ENCODE measurements at regions not wholly inside any gene's neighbourhood (a gene's known extent, or its start where the extent isn't known, plus 50 kb on each side); places are given as distances from the start of the nearest gene placed in this dataset.
A peak's percentile ranks its signal among the peaks of the same experiment; 100 is the strongest.
"Not testable (repeated sequence)": the region's sequence is repeated elsewhere in the genome, so short reads cannot be mapped to it uniquely, and the experiment has no call there.

- CTCF ChIA-PET; H3K27me3 Mint-ChIP-seq; H3K36me3 Mint-ChIP-seq (ENCODE audit: low read depth): not testable (repeated sequence)
Observed at GRCh38 chr6:169114632-169115031, 139.0 kb downstream of the THBS2 start.

GRCh38 chr6:169112483-169113320, 140.9 kb downstream of the THBS2 start:
- no peaks in the 10 kb centered on the region for H3K36me3 Mint-ChIP-seq (ENCODE audit: low read depth)
- no peaks in the 10 kb centered on the region for H3K4me1 Mint-ChIP-seq
- H3K9me3 Mint-ChIP-seq (ENCODE audit: low read depth) = peaks cover 4% of the 10 kb centered on the region
- DNase-seq = peak; percentile 10
- no peak overlapping the region for H3K4me3 Mint-ChIP-seq
- intact Hi-C loops (cut with DNase I, micrococcal nuclease) = no loop called here
- no peaks in the 10 kb centered on the region for H3K27me3 Mint-ChIP-seq
- ChIA-PET CTCF (interaction anchor here (0.8 kb wide), 1 partner anchor 298 kb away, joined by 3 read pairs; no protein-coding TSS in a partner anchor), POLR2A (no interaction called here)
- ATAC-seq = peak; percentile 39
- H3K27ac Mint-ChIP-seq = no peak overlapping the region

More at GRCh38 chr6:169114632-169115031, 139.0 kb downstream of the THBS2 start:
- H3K9me3 Mint-ChIP-seq (ENCODE audit: low read depth); H3K4me3 Mint-ChIP-seq; POLR2A ChIA-PET; DNase-seq; ATAC-seq; intact Hi-C loops (cut with DNase I, micrococcal nuclease); H3K27ac Mint-ChIP-seq; H3K4me1 Mint-ChIP-seq: not testable (repeated sequence)

GRCh38 chr6:169111203-169111602, 142.4 kb downstream of the THBS2 start:
- DNase-seq = no peak
- H3K27me3 Mint-ChIP-seq = no peaks in the 10 kb centered on the region
- ChIA-PET POLR2A (no interaction called here), CTCF (no interaction called here)
- no peaks in the 10 kb centered on the region for H3K36me3 Mint-ChIP-seq (ENCODE audit: low read depth)
- ATAC-seq = no peak
- H3K27ac Mint-ChIP-seq = no peak overlapping the region
- peaks cover 4% of the 10 kb centered on the region for H3K9me3 Mint-ChIP-seq (ENCODE audit: low read depth)
- H3K4me1 Mint-ChIP-seq = no peaks in the 10 kb centered on the region
- no peak overlapping the region for H3K4me3 Mint-ChIP-seq
- intact Hi-C loops (cut with DNase I, micrococcal nuclease) = no loop called here

- POLR2A ChIA-PET = no interaction called here
Observed at GRCh38 chr6:169109411-169110220, 144.0 kb downstream of the THBS2 start.

GRCh38 chr6:169108753-169109152, 144.9 kb downstream of the THBS2 start:
- H3K4me3 Mint-ChIP-seq = no peak overlapping the region
- ATAC-seq = no peak
- POLR2A ChIA-PET = no interaction called here

More at GRCh38 chr6:169109411-169110220, 144.0 kb downstream of the THBS2 start:
- ATAC-seq = no peak
- no peaks in the 10 kb centered on the region for H3K4me1 Mint-ChIP-seq
- no peak overlapping the region for H3K4me3 Mint-ChIP-seq
- peaks cover 5% of the 10 kb centered on the region for H3K27me3 Mint-ChIP-seq
- DNase-seq = no peak
- CTCF ChIA-PET = no interaction called here
- no peak overlapping the region for H3K27ac Mint-ChIP-seq
- H3K36me3 Mint-ChIP-seq (ENCODE audit: low read depth) = no peaks in the 10 kb centered on the region
- intact Hi-C loops (cut with DNase I, micrococcal nuclease) = no loop called here
- peaks cover 4% of the 10 kb centered on the region for H3K9me3 Mint-ChIP-seq (ENCODE audit: low read depth)

GRCh38 chr6:169106176-169106575, 147.5 kb downstream of the THBS2 start:
- no peak for DNase-seq
- no peak overlapping the region for H3K27ac Mint-ChIP-seq
- intact Hi-C loops (cut with DNase I, micrococcal nuclease) = no loop called here
- no peak overlapping the region for H3K4me3 Mint-ChIP-seq
- ChIA-PET CTCF (no interaction called here), POLR2A (no interaction called here)
- no peaks in the 10 kb centered on the region for H3K36me3 Mint-ChIP-seq (ENCODE audit: low read depth)
- peaks cover 10% of the 10 kb centered on the region for H3K27me3 Mint-ChIP-seq
- H3K4me1 Mint-ChIP-seq = no peaks in the 10 kb centered on the region
- H3K9me3 Mint-ChIP-seq (ENCODE audit: low read depth) = peaks cover 7% of the 10 kb centered on the region
- no peak for ATAC-seq

More at GRCh38 chr6:169108753-169109152, 144.9 kb downstream of the THBS2 start:
- intact Hi-C loops (cut with DNase I, micrococcal nuclease) = no loop called here
- no peaks in the 10 kb centered on the region for H3K36me3 Mint-ChIP-seq (ENCODE audit: low read depth)
- no peaks in the 10 kb centered on the region for H3K4me1 Mint-ChIP-seq
- H3K27ac Mint-ChIP-seq = no peak overlapping the region
- peaks cover 7% of the 10 kb centered on the region for H3K9me3 Mint-ChIP-seq (ENCODE audit: low read depth)
- DNase-seq = no peak
- H3K27me3 Mint-ChIP-seq = peaks cover 6% of the 10 kb centered on the region
- CTCF ChIA-PET = no interaction called here

- Mint-ChIP-seq H3K4me1 (no peaks in the 10 kb centered on the region), H3K9me3 (ENCODE audit: low read depth) (peaks cover 3% of the 10 kb centered on the region), H3K27ac (no peak overlapping the region), H3K4me3 (no peak overlapping the region), H3K27me3 (peaks cover 16% of the 10 kb centered on the region), H3K36me3 (ENCODE audit: low read depth) (no peaks in the 10 kb centered on the region)
- ChIA-PET CTCF (no interaction called here), POLR2A (no interaction called here)
- DNase-seq (no peak), ATAC-seq (no peak)
- intact Hi-C loops (cut with DNase I, micrococcal nuclease) = no loop called here
Observed at GRCh38 chr6:169101981-169102380, 151.7 kb downstream of the THBS2 start.

GRCh38 chr6:169101036-169101805, 152.4 kb downstream of the THBS2 start:
- POLR2A ChIA-PET = no interaction called here
- Mint-ChIP-seq H3K4me1 (no peaks in the 10 kb centered on the region), H3K36me3 (ENCODE audit: low read depth) (no peaks in the 10 kb centered on the region), H3K4me3 (no peak overlapping the region), H3K9me3 (ENCODE audit: low read depth) (peaks cover 3% of the 10 kb centered on the region), H3K27me3 (peaks cover 16% of the 10 kb centered on the region), H3K27ac (no peak overlapping the region)
- CTCF ChIA-PET = no interaction called here
- no peak for DNase-seq
- intact Hi-C loops (cut with DNase I, micrococcal nuclease) = no loop called here
- ATAC-seq = no peak

- peaks cover 15% of the 10 kb centered on the region for H3K27me3 Mint-ChIP-seq
- intact Hi-C loops (cut with DNase I, micrococcal nuclease) = no loop called here
- ATAC-seq = no peak
Observed at GRCh38 chr6:169099411-169100202, 154.0 kb downstream of the THBS2 start.

GRCh38 chr6:169098651-169099050, 155.0 kb downstream of the THBS2 start:
- H3K36me3 Mint-ChIP-seq (ENCODE audit: low read depth); H3K4me3 Mint-ChIP-seq; H3K27ac Mint-ChIP-seq; H3K4me1 Mint-ChIP-seq; DNase-seq; ATAC-seq; intact Hi-C loops (cut with DNase I, micrococcal nuclease); H3K9me3 Mint-ChIP-seq (ENCODE audit: low read depth); POLR2A ChIA-PET; CTCF ChIA-PET: not testable (repeated sequence)
- H3K27me3 Mint-ChIP-seq = peaks cover 15% of the 10 kb centered on the region

More at GRCh38 chr6:169099411-169100202, 154.0 kb downstream of the THBS2 start:
- ChIA-PET CTCF (no interaction called here), POLR2A (no interaction called here)
- Mint-ChIP-seq H3K4me3 (no peak overlapping the region), H3K4me1 (no peaks in the 10 kb centered on the region), H3K36me3 (ENCODE audit: low read depth) (no peaks in the 10 kb centered on the region), H3K27ac (no peak overlapping the region), H3K9me3 (ENCODE audit: low read depth) (peaks cover 3% of the 10 kb centered on the region)
- no peak for DNase-seq

- ATAC-seq (no peak), DNase-seq (no peak)
- Mint-ChIP-seq H3K4me1 (no peaks in the 10 kb centered on the region), H3K36me3 (ENCODE audit: low read depth) (no peaks in the 10 kb centered on the region), H3K9me3 (ENCODE audit: low read depth) (no peaks in the 10 kb centered on the region), H3K27me3 (peaks cover 15% of the 10 kb centered on the region), H3K4me3 (no peak overlapping the region), H3K27ac (no peak overlapping the region)
- ChIA-PET CTCF (no interaction called here), POLR2A (no interaction called here)
- intact Hi-C loops (cut with DNase I, micrococcal nuclease) = no loop called here
Observed at GRCh38 chr6:169098116-169098515, 155.5 kb downstream of the THBS2 start.

Data from activated CD4-positive, alpha-beta T cell treated with anti-CD3 and anti-CD28 coated beads for 36 hours (primary cell).